LNCaP clone FGC (cell line): ENCODE measurements at regions not wholly inside any gene's neighbourhood (a gene's known extent, or its start where the extent isn't known, plus 50 kb on each side); places are given as distances from the start of the nearest gene placed in this dataset.

Experiments used
- DNase-seq: peaks from one replicate; pipeline ENCODE4 v3.0.0-alpha.2; 2011; ENCODE audit warnings: low read depth
- H3K4me3 ChIP-seq: 2 replicates; pipeline ENCODE4 v1.5.1; 2011; ENCODE audit warnings: mild to moderate bottlenecking, low read depth, low read length, control low read depth
- CTCF ChIP-seq: IDR thresholded peaks from 2 replicates; pipeline ENCODE4 v1.5.1; 2012; ENCODE audit warnings: mild to moderate bottlenecking; ENCODE audit not compliant: control insufficient read depth, insufficient read depth; ENCODE audit errors: extremely low read depth

- TF ChIP-seq CTCF: no peak
- no peak for DNase-seq
- H3K4me3 ChIP-seq: no peak overlapping the region
These were observed 86.5 kb upstream of the CXCL12 start for GRCh38 chr10:44471410-44471809.

GRCh38 chr10:44473146-44473545, 88.2 kb upstream of the CXCL12 start:
- no peak for DNase-seq
- TF ChIP-seq CTCF: no peak
- no peak overlapping the region for H3K4me3 ChIP-seq

GRCh38 chr10:44476409-44477045, 91.6 kb upstream of the CXCL12 start:
- no peak overlapping the region for H3K4me3 ChIP-seq
- no peak for TF ChIP-seq CTCF
- no peak for DNase-seq

- H3K4me3 ChIP-seq: no peak overlapping the region
These were observed 92.1 kb upstream of the CXCL12 start for GRCh38 chr10:44477046-44477425.

GRCh38 chr10:44478040-44478439, 93.1 kb upstream of the CXCL12 start:
- no peak for DNase-seq
- H3K4me3 ChIP-seq: no peak overlapping the region
- TF ChIP-seq CTCF: no peak

More at GRCh38 chr10:44477046-44477425, 92.1 kb upstream of the CXCL12 start:
- TF ChIP-seq CTCF: no peak
- DNase-seq: no peak

GRCh38 chr10:44478876-44479705, 94.2 kb upstream of the CXCL12 start:
- no peak for TF ChIP-seq CTCF
- peak; percentile 25 for DNase-seq
- H3K4me3 ChIP-seq: no peak overlapping the region

- H3K4me3 ChIP-seq: no peak overlapping the region
- DNase-seq: no peak
- no peak for TF ChIP-seq CTCF
These were observed 107.8 kb upstream of the CXCL12 start for GRCh38 chr10:44492678-44493077.
